ENCODE measurements at regions not wholly inside any gene's neighbourhood (a gene's known extent, or its start where the extent isn't known, plus 50 kb on each side); places are given as distances from the start of the nearest gene placed in this dataset.
A peak's percentile ranks its signal among the peaks of the same experiment; 100 is the strongest.

- H3K4me3 ChIP-seq (replicated peaks in 1 of 4; ENCODE audit: control extremely low read depth in 1 of 4, insufficient read depth in 1 of 4, low read depth in 3 of 4, low read length in 4 of 4): no peak overlapping the region
- no peaks in the 10 kb centered on the region for H3K79me2 ChIP-seq (ENCODE audit: control insufficient read depth, insufficient read depth, low read length)
- no peaks in the 10 kb centered on the region for H3K36me3 ChIP-seq (ENCODE audit: control insufficient read depth, insufficient read depth, low read length)
- H3K9me3 ChIP-seq (ENCODE audit: control insufficient read depth, insufficient read depth, low read depth, low read length): no peaks in the 10 kb centered on the region
- no peak for DNase-seq (ENCODE audit: low read depth in 2 of 2)
- H3K27me3 ChIP-seq (ENCODE audit: control insufficient read depth, insufficient read depth, low read length): no peaks in the 10 kb centered on the region
- H3K9ac ChIP-seq (ENCODE audit: insufficient read depth, low read length): no peak overlapping the region
- no peaks in the 10 kb centered on the region for H3K4me1 ChIP-seq (ENCODE audit: control insufficient read depth, extremely low read depth, insufficient read depth, low read length)
- H3K27ac ChIP-seq (ENCODE audit: insufficient read depth, low read length): no peak overlapping the region
- H2AFZ ChIP-seq (ENCODE audit: low read length): no peak overlapping the region
- H3K4me2 ChIP-seq (ENCODE audit: extremely low read depth, insufficient read depth, low read length): no peak overlapping the region
- no peaks in the 10 kb centered on the region for H4K20me1 ChIP-seq (ENCODE audit: control insufficient read depth, extremely low read depth, insufficient read depth, low read length)
- no peak for TF ChIP-seq CTCF (conservative IDR thresholded peaks at IDR 0.05 in 1 of 2, IDR thresholded peaks at IDR 0.05 in 1 of 2; ENCODE audit: low read depth in 1 of 2, low read length in 2 of 2)
- TF ChIP-seq EZH2 (IDR thresholded peaks at IDR 0.05; ENCODE audit: low read length, missing control alignments): no peak
These were observed 56.6 kb upstream of the BEX4 start for GRCh38 chrX:103158317-103158621.

GRCh38 chrX:103157496-103158316 lies 57.2 kb upstream of the BEX4 start:
- peak; percentile 33 to 56 for DNase-seq (ENCODE audit: low read depth in 2 of 2)
- H3K4me3 ChIP-seq (replicated peaks in 1 of 4; ENCODE audit: control extremely low read depth in 1 of 4, insufficient read depth in 1 of 4, low read depth in 3 of 4, low read length in 4 of 4): no peak overlapping the region
- no peaks in the 10 kb centered on the region for H3K27me3 ChIP-seq (ENCODE audit: control insufficient read depth, insufficient read depth, low read length)
- no peaks in the 10 kb centered on the region for H3K4me1 ChIP-seq (ENCODE audit: control insufficient read depth, extremely low read depth, insufficient read depth, low read length)
- no peak overlapping the region for H3K9ac ChIP-seq (ENCODE audit: insufficient read depth, low read length)
- no peaks in the 10 kb centered on the region for H3K9me3 ChIP-seq (ENCODE audit: control insufficient read depth, insufficient read depth, low read depth, low read length)
- no peak overlapping the region for H3K4me2 ChIP-seq (ENCODE audit: extremely low read depth, insufficient read depth, low read length)
- TF ChIP-seq EZH2 (IDR thresholded peaks at IDR 0.05; ENCODE audit: low read length, missing control alignments): no peak
- TF ChIP-seq CTCF (conservative IDR thresholded peaks at IDR 0.05 in 1 of 2, IDR thresholded peaks at IDR 0.05 in 1 of 2; ENCODE audit: low read depth in 1 of 2, low read length in 2 of 2): peak; percentile 56 to 69
- H3K27ac ChIP-seq (ENCODE audit: insufficient read depth, low read length): no peak overlapping the region
- H3K36me3 ChIP-seq (ENCODE audit: control insufficient read depth, insufficient read depth, low read length): no peaks in the 10 kb centered on the region
- H2AFZ ChIP-seq (ENCODE audit: low read length): no peak overlapping the region
- no peaks in the 10 kb centered on the region for H3K79me2 ChIP-seq (ENCODE audit: control insufficient read depth, insufficient read depth, low read length)
- H4K20me1 ChIP-seq (ENCODE audit: control insufficient read depth, extremely low read depth, insufficient read depth, low read length): no peaks in the 10 kb centered on the region

DNA sequence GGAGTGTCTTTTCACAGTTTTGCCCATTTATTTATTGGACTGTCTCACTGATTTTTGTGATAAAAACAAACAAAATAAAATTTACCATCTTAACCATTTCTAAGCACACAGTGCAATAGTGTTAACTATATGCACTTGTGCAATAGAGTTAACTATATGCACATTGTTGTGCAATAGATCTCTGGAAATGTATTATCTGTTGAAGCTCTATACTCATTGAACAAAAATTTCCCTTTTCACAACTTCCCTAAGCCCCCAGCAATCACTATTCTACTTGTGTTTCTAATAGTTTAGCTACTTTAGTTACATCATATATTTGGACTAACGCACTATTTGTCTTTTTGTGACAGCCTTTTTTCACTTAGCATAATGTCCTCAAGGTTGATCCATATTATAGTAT lies 59.7 kb upstream of the BEX4 start:
- H3K9ac ChIP-seq (ENCODE audit: insufficient read depth, low read length): no peak overlapping the region
- no peaks in the 10 kb centered on the region for H3K4me1 ChIP-seq (ENCODE audit: control insufficient read depth, extremely low read depth, insufficient read depth, low read length)
- peak in 1 of 2 donors; percentile 63 for DNase-seq (ENCODE audit: low read depth in 2 of 2)
- no peak overlapping the region for H3K4me3 ChIP-seq (replicated peaks in 1 of 4; ENCODE audit: control extremely low read depth in 1 of 4, insufficient read depth in 1 of 4, low read depth in 3 of 4, low read length in 4 of 4)
- no peaks in the 10 kb centered on the region for H4K20me1 ChIP-seq (ENCODE audit: control insufficient read depth, extremely low read depth, insufficient read depth, low read length)
- TF ChIP-seq CTCF (conservative IDR thresholded peaks at IDR 0.05 in 1 of 2, IDR thresholded peaks at IDR 0.05 in 1 of 2; ENCODE audit: low read depth in 1 of 2, low read length in 2 of 2): no peak
- TF ChIP-seq EZH2 (IDR thresholded peaks at IDR 0.05; ENCODE audit: low read length, missing control alignments): no peak
- no peaks in the 10 kb centered on the region for H3K27me3 ChIP-seq (ENCODE audit: control insufficient read depth, insufficient read depth, low read length)
- no peaks in the 10 kb centered on the region for H3K79me2 ChIP-seq (ENCODE audit: control insufficient read depth, insufficient read depth, low read length)
- no peaks in the 10 kb centered on the region for H3K36me3 ChIP-seq (ENCODE audit: control insufficient read depth, insufficient read depth, low read length)
- H3K4me2 ChIP-seq (ENCODE audit: extremely low read depth, insufficient read depth, low read length): no peak overlapping the region
- H2AFZ ChIP-seq (ENCODE audit: low read length): no peak overlapping the region
- no peaks in the 10 kb centered on the region for H3K9me3 ChIP-seq (ENCODE audit: control insufficient read depth, insufficient read depth, low read depth, low read length)
- H3K27ac ChIP-seq (ENCODE audit: insufficient read depth, low read length): no peak overlapping the region
